ENCODE measurements at regions not wholly inside any gene's neighbourhood (a gene's known extent, or its start where the extent isn't known, plus 50 kb on each side); places are given as distances from the start of the nearest gene placed in this dataset.

GRCh38 chr2:107595749-107596148 is 230.9 kb upstream of the RGPD4 start:
- ATAC-seq, result no peak

GRCh38 chr2:107597507-107597906 is 229.2 kb upstream of the RGPD4 start:
- Mint-ChIP-seq H3K4me1 (peaks cover 4% of the 10 kb centered on the region; the same call in 1 of the 2 replicates), H3K36me3 (no peaks in the 10 kb centered on the region), H3K9me3 (peaks cover 13% of the 10 kb centered on the region; the same call in 1 of the 2 replicates), H3K4me3 (no peak overlapping the region), H3K27ac (no peak overlapping the region), H3K27me3 (ENCODE audit: low read depth) (no peaks in the 10 kb centered on the region)
- POLR2A ChIA-PET, result no interaction called here
- DNase-seq (ENCODE audit: low spot score) (no peak), ATAC-seq (no peak)
- CTCF ChIA-PET, result no interaction called here
- TF ChIP-seq ZNF121 (CRISPR knock-in tag; IDR thresholded peaks at IDR 0.05) (no peak), PRRX2 (CRISPR knock-in tag; IDR thresholded peaks at IDR 0.05) (no peak), ARID4B (CRISPR knock-in tag; IDR thresholded peaks at IDR 0.05; ENCODE audit: borderline replicate concordance) (no peak), MXD4 (CRISPR knock-in tag; IDR thresholded peaks at IDR 0.05; ENCODE audit: borderline replicate concordance) (no peak), NFATC4 (CRISPR knock-in tag; IDR thresholded peaks at IDR 0.05) (no peak), IRF1 (CRISPR knock-in tag; IDR thresholded peaks at IDR 0.05) (no peak), FOXP1 (CRISPR knock-in tag; IDR thresholded peaks at IDR 0.05; ENCODE audit: borderline replicate concordance) (no peak), ZBTB43 (CRISPR knock-in tag; IDR thresholded peaks at IDR 0.05) (no peak), NR1H2 (CRISPR knock-in tag; IDR thresholded peaks at IDR 0.05) (no peak), HMGA2 (CRISPR knock-in tag; IDR thresholded peaks at IDR 0.05) (no peak), ZNF138 (CRISPR knock-in tag; conservative IDR thresholded peaks at IDR 0.05) (no peak), ZBTB21 (CRISPR knock-in tag; IDR thresholded peaks at IDR 0.05; ENCODE audit: borderline replicate concordance) (no peak)

More at GRCh38 chr2:107595749-107596148, 230.9 kb upstream of the RGPD4 start:
- Mint-ChIP-seq H3K27ac (no peak overlapping the region), H3K4me3 (no peak overlapping the region), H3K36me3 (no peaks in the 10 kb centered on the region), H3K4me1 (peaks cover 6% of the 10 kb centered on the region), H3K27me3 (ENCODE audit: low read depth) (no peaks in the 10 kb centered on the region), H3K9me3 (peaks cover 13% of the 10 kb centered on the region; the same call in 1 of the 2 replicates)
- ChIA-PET CTCF (no interaction called here), POLR2A (no interaction called here)
- no peak for TF ChIP-seq ZBTB21 (CRISPR knock-in tag; IDR thresholded peaks at IDR 0.05; ENCODE audit: borderline replicate concordance)
- TF ChIP-seq ELF4 (CRISPR knock-in tag; IDR thresholded peaks at IDR 0.05; ENCODE audit: low read depth), result no peak
- no peak for TF ChIP-seq ZNF281 (CRISPR knock-in tag; IDR thresholded peaks at IDR 0.05)
- no peak for TF ChIP-seq GRHL2 (CRISPR knock-in tag; IDR thresholded peaks at IDR 0.05; ENCODE audit: insufficient replicate concordance, severe bottlenecking)
- no peak for TF ChIP-seq FOXK1 (CRISPR knock-in tag; IDR thresholded peaks at IDR 0.05)
- no peak for TF ChIP-seq SMAD3 (CRISPR knock-in tag; IDR thresholded peaks at IDR 0.05; ENCODE audit: borderline replicate concordance)
- no peak for TF ChIP-seq ZMAT4 (CRISPR knock-in tag; IDR thresholded peaks at IDR 0.05)
- no peak for TF ChIP-seq HMGXB4 (CRISPR knock-in tag; IDR thresholded peaks at IDR 0.05)
- DNase-seq (ENCODE audit: low spot score), result no peak
